CD4-positive, alpha-beta T cell (primary cell): ENCODE measurements at regions not wholly inside any gene's neighbourhood (a gene's known extent, or its start where the extent isn't known, plus 50 kb on each side); places are given as distances from the start of the nearest gene placed in this dataset.

Source experiments
- ATAC-seq: fragments of 200-7000 bp; cut with Tn5 transposase; one replicate; pipeline ENCODE4 v1.10.0; 2022; ENCODE audit warnings: mild to moderate bottlenecking; ENCODE audit not compliant: poor library complexity
- CTCF ChIA-PET: fragments of 350-600 bp; sonication (Branson Sonifier 250); formaldehyde crosslinking; loops from one replicate; lab custom pipeline; 2021; ENCODE audit warnings: antibody characterized with exemption, inconsistent platforms; lab: Charles Lee
- POLR2A ChIA-PET: fragments of 350-600 bp; sonication (Branson Sonifier 250); formaldehyde crosslinking; loops from one replicate; lab custom pipeline; 2021; ENCODE audit warnings: antibody characterized with exemption, inconsistent platforms; lab: Charles Lee
- DNase-seq, 14 experiments: peaks; one replicate each; pipeline ENCODE4 v3.0.0-alpha.2; 2013 to 2020; ENCODE audit warnings: mixed read lengths in 2 of 14
- H3K27ac ChIP-seq, 2 donors: one replicate each; pipeline versions ENCODE4 v1.5.1 to v1.7.0; 2013; ENCODE audit warnings: low read length in 2 of 2, low read depth in 1 of 2, mild to moderate bottlenecking in 1 of 2
- H3K27me3 ChIP-seq, 2 experiments: 1 replicate in 1 of 2; 2 replicates in 1 of 2; pipeline versions ENCODE4 v1.6.1 to v1.7.0; 2013; ENCODE audit warnings: low read length in 2 of 2, control low read depth in 1 of 2, mild to moderate bottlenecking in 1 of 2, moderate library complexity in 1 of 2; ENCODE audit not compliant: insufficient read depth in 2 of 2, control insufficient read depth in 1 of 2
- H3K36me3 ChIP-seq: one replicate; pipeline ENCODE4 v1.6.1; 2013; ENCODE audit warnings: low read length, control low read depth; ENCODE audit not compliant: insufficient read depth
- H3K4me1 ChIP-seq: one replicate; pipeline ENCODE4 v1.6.1; 2013; ENCODE audit warnings: low read length, control low read depth; ENCODE audit not compliant: insufficient read depth
- H3K4me3 ChIP-seq: one replicate; pipeline ENCODE4 v1.5.1; 2013; ENCODE audit warnings: mild to moderate bottlenecking, low read length, moderate library complexity
- H3K9me3 ChIP-seq, 2 experiments: 1 replicate in 1 of 2; 2 replicates in 1 of 2; pipeline versions ENCODE4 v1.6.1 to v1.7.0; 2013; ENCODE audit warnings: low read length in 2 of 2, mild to moderate bottlenecking in 2 of 2, control low read depth in 1 of 2, moderate library complexity in 1 of 2; ENCODE audit not compliant: control insufficient read depth in 1 of 2, insufficient read depth in 1 of 2
- H3K27ac Mint-ChIP-seq: one replicate; pipeline ENCODE4 v1.8.0; 2020; ENCODE audit warnings: mixed read lengths
- H3K27me3 Mint-ChIP-seq: one replicate; pipeline ENCODE4 v1.8.0; 2021; ENCODE audit warnings: mixed read lengths
- H3K36me3 Mint-ChIP-seq: one replicate; pipeline ENCODE4 v1.8.0; 2021; ENCODE audit warnings: low read depth, mixed read lengths
- H3K4me1 Mint-ChIP-seq: one replicate; pipeline ENCODE4 v1.8.0; 2021; ENCODE audit warnings: low read depth, mixed read lengths
- H3K4me3 Mint-ChIP-seq: one replicate; pipeline ENCODE4 v1.8.0; 2020; ENCODE audit warnings: mild to moderate bottlenecking, mixed read lengths
- H3K9me3 Mint-ChIP-seq: one replicate; pipeline ENCODE4 v1.8.0; 2020; ENCODE audit warnings: mixed read lengths
- intact Hi-C, 2 experiments: fragments of 100-400 bp; cut with DNase I in 1 of 2; cut with micrococcal nuclease in 1 of 2; formaldehyde crosslinking; loops; one replicate each; pipeline versions ENCODE4 v1.15.1 to v1.9.0; 2023 to 2025; cut with DNase I, micrococcal nuclease
- TF ChIP-seq, protein P1 (sequence below): fragments of 200-600 bp; IDR thresholded peaks from one replicate; pipeline ENCODE4 v1.8.0; 2022; ENCODE audit warnings: antibody characterized with exemption, mild to moderate bottlenecking

DNA sequence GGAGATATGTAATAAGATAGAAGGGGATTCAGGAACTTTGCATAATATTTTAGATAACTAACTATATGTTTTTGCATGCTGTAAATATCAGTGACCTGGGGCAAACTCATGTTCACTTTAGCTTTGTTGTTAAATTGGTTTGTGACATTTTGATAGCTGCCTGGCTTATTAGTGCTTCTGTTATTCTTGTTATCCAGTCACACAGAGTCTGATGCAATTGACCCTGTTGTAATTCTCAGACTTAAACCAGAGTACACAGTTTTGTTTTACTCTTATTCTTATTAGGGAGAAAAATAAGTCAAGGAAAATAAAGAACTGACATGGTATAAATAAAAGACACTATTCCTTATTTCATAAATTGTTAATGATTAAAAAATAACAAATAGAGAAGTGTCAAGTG lies 516.7 kb upstream of the SLIT2 start:
- Histone ChIP-seq H3K9me3 (peaks cover 0 to 4% of the 10 kb centered on the region in 2 experiments), H3K36me3 (no peaks in the 10 kb centered on the region), H3K27me3 (no peaks in the 10 kb centered on the region), H3K4me1 (no peaks in the 10 kb centered on the region), H3K4me3 (no peak overlapping the region), H3K27ac (no peak overlapping the region)
- H3K27ac Mint-ChIP-seq, result no peak overlapping the region
- ATAC-seq (no peak), DNase-seq (no peak)
- intact Hi-C loops, result no loop called here
- H3K4me1 Mint-ChIP-seq, result peaks cover 4% of the 10 kb centered on the region
- no peak overlapping the region for H3K4me3 Mint-ChIP-seq
- POLR2A ChIA-PET, result no interaction called here
- H3K27me3 Mint-ChIP-seq, result no peaks in the 10 kb centered on the region
- CTCF ChIA-PET, result no interaction called here
- H3K36me3 Mint-ChIP-seq, result no peaks in the 10 kb centered on the region
- H3K9me3 Mint-ChIP-seq, result peaks cover 10% of the 10 kb centered on the region
- TF ChIP-seq, protein P1, sequence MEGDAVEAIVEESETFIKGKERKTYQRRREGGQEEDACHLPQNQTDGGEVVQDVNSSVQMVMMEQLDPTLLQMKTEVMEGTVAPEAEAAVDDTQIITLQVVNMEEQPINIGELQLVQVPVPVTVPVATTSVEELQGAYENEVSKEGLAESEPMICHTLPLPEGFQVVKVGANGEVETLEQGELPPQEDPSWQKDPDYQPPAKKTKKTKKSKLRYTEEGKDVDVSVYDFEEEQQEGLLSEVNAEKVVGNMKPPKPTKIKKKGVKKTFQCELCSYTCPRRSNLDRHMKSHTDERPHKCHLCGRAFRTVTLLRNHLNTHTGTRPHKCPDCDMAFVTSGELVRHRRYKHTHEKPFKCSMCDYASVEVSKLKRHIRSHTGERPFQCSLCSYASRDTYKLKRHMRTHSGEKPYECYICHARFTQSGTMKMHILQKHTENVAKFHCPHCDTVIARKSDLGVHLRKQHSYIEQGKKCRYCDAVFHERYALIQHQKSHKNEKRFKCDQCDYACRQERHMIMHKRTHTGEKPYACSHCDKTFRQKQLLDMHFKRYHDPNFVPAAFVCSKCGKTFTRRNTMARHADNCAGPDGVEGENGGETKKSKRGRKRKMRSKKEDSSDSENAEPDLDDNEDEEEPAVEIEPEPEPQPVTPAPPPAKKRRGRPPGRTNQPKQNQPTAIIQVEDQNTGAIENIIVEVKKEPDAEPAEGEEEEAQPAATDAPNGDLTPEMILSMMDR, result no peak

- Mint-ChIP-seq H3K27me3 (no peaks in the 10 kb centered on the region), H3K4me3 (no peak overlapping the region), H3K9me3 (peaks cover 8% of the 10 kb centered on the region), H3K27ac (no peak overlapping the region), H3K4me1 (peaks cover 9% of the 10 kb centered on the region), H3K36me3 (no peaks in the 10 kb centered on the region)
- intact Hi-C loops, result no loop called here
- ATAC-seq, result no peak
- DNase-seq, result peak in 1 of 14 experiments; percentile 5
- POLR2A ChIA-PET, result no interaction called here
- Histone ChIP-seq H3K4me1 (no peaks in the 10 kb centered on the region), H3K27ac (no peak overlapping the region), H3K27me3 (no peaks in the 10 kb centered on the region), H3K9me3 (peaks cover 0 to 4% of the 10 kb centered on the region in 2 experiments), H3K36me3 (no peaks in the 10 kb centered on the region), H3K4me3 (no peak overlapping the region)
- TF ChIP-seq, protein P1, result no peak
- CTCF ChIA-PET, result no interaction called here
These were observed 521.6 kb upstream of the SLIT2 start for GRCh38 chr4:19729886-19730651.

GRCh38 chr4:19728773-19729172 lies 522.9 kb upstream of the SLIT2 start:
- ChIA-PET POLR2A (no interaction called here), CTCF (no interaction called here)
- Histone ChIP-seq H3K4me3 (no peak overlapping the region), H3K27me3 (no peaks in the 10 kb centered on the region), H3K36me3 (no peaks in the 10 kb centered on the region), H3K4me1 (no peaks in the 10 kb centered on the region), H3K9me3 (peaks cover 0 to 4% of the 10 kb centered on the region in 2 experiments), H3K27ac (no peak overlapping the region)
- H3K36me3 Mint-ChIP-seq, result no peaks in the 10 kb centered on the region
- peaks cover 9% of the 10 kb centered on the region for H3K4me1 Mint-ChIP-seq
- peaks cover 5% of the 10 kb centered on the region for H3K9me3 Mint-ChIP-seq
- DNase-seq (no peak), ATAC-seq (no peak)
- no peaks in the 10 kb centered on the region for H3K27me3 Mint-ChIP-seq
- intact Hi-C loops, result no loop called here
- TF ChIP-seq, protein P1, result no peak
- no peak overlapping the region for H3K4me3 Mint-ChIP-seq
- H3K27ac Mint-ChIP-seq, result no peak overlapping the region
